ENCODE measurements at regions not wholly inside any gene's neighbourhood (a gene's known extent, or its start where the extent isn't known, plus 50 kb on each side); places are given as distances from the start of the nearest gene placed in this dataset.

- TF ChIP-seq CHD7 (IDR thresholded peaks at IDR 0.05; ENCODE audit: insufficient replicate concordance, low read length) (no peak), PHF8 (conservative IDR thresholded peaks at IDR 0.05; ENCODE audit: low read depth, low read length) (no peak), HDAC2 (IDR thresholded peaks at IDR 0.05; ENCODE audit: borderline replicate concordance in 1 of 2, low read depth in 2 of 2, low read length in 2 of 2) (no peak), TAF7 (optimal IDR thresholded peaks at IDR 0.05; ENCODE audit: borderline replicate concordance, low read depth, low read length) (no peak), CHD1 (IDR thresholded peaks at IDR 0.05; ENCODE audit: low read depth, low read length) (no peak), BRCA1 (IDR thresholded peaks at IDR 0.05; ENCODE audit: low read depth, low read length) (no peak), MAFK (IDR thresholded peaks at IDR 0.05; ENCODE audit: low read depth, low read length) (no peak), CEBPB (IDR thresholded peaks at IDR 0.05; ENCODE audit: low read depth, low read length) (no peak), JUN (IDR thresholded peaks at IDR 0.05; ENCODE audit: low read depth, low read length) (no peak), MAX (IDR thresholded peaks at IDR 0.05) (no peak), EGR1 (IDR thresholded peaks at IDR 0.05; ENCODE audit: borderline replicate concordance, low read depth, low read length) (no peak), CREB1 (IDR thresholded peaks at IDR 0.05) (no peak), RBBP5 (IDR thresholded peaks at IDR 0.05; ENCODE audit: borderline replicate concordance, low read depth, low read length) (no peak)
These were observed 78.5 kb upstream of the AHI1 start (continued) for GRCh38 chr6:135576055-135576454.
